ENCODE measurements at regions not wholly inside any gene's neighbourhood (a gene's known extent, or its start where the extent isn't known, plus 50 kb on each side); places are given as distances from the start of the nearest gene placed in this dataset.
"Not testable (repeated sequence)": the region's sequence is repeated elsewhere in the genome, so short reads cannot be mapped to it uniquely, and the experiment has no call there.

GRCh38 chr6:27585316-27585715 is 112.4 kb upstream of the ZNF184 start:
- not testable (repeated sequence) for DNase-seq

- DNase-seq: no peak
Observed at GRCh38 chr6:27584326-27584725, 111.4 kb upstream of the ZNF184 start.

GRCh38 chr6:27582928-27583725 is 110.2 kb upstream of the ZNF184 start:
- DNase-seq: no peak

- no peak for DNase-seq
Observed at GRCh38 chr6:27579973-27580372, 107.1 kb upstream of the ZNF184 start.

GRCh38 chr6:27577922-27578321 is 105.0 kb upstream of the ZNF184 start:
- DNase-seq: no peak

- no peak for DNase-seq
Observed at GRCh38 chr6:27575594-27576361, 102.9 kb upstream of the ZNF184 start.

GRCh38 chr6:27568226-27568897 is 95.5 kb upstream of the ZNF184 start:
- no peak for DNase-seq

- no peak for DNase-seq
Observed at GRCh38 chr6:27565839-27566779, 93.2 kb upstream of the ZNF184 start.

GRCh38 chr6:27562027-27562410 is 89.1 kb upstream of the ZNF184 start:
- no peak for DNase-seq

- no peak for DNase-seq
Observed at GRCh38 chr6:27558028-27558724, 85.3 kb upstream of the ZNF184 start.

GRCh38 chr6:27556406-27556805 is 83.5 kb upstream of the ZNF184 start:
- DNase-seq: no peak

- DNase-seq: no peak
Observed at GRCh38 chr6:27553123-27553904, 80.4 kb upstream of the ZNF184 start.

GRCh38 chr6:27551607-27552006 is 78.7 kb upstream of the ZNF184 start:
- no peak for DNase-seq

- no peak for DNase-seq
Observed at GRCh38 chr6:27550692-27551091, 77.8 kb upstream of the ZNF184 start.

- DNase-seq: not testable (repeated sequence)
Observed at GRCh38 chr6:27549241-27549598, 76.3 kb upstream of the ZNF184 start.

GRCh38 chr6:27547157-27548075 is 74.5 kb upstream of the ZNF184 start:
- no peak for DNase-seq

GRCh38 chr6:27546522-27546921 is 73.6 kb upstream of the ZNF184 start:
- DNase-seq: no peak

- DNase-seq: no peak
Observed at GRCh38 chr6:27545271-27546046, 72.6 kb upstream of the ZNF184 start.

Measured in left kidney (tissue), 1 donor.